ENCODE measurements at regions not wholly inside any gene's neighbourhood (a gene's known extent, or its start where the extent isn't known, plus 50 kb on each side); places are given as distances from the start of the nearest gene placed in this dataset.

DNA sequence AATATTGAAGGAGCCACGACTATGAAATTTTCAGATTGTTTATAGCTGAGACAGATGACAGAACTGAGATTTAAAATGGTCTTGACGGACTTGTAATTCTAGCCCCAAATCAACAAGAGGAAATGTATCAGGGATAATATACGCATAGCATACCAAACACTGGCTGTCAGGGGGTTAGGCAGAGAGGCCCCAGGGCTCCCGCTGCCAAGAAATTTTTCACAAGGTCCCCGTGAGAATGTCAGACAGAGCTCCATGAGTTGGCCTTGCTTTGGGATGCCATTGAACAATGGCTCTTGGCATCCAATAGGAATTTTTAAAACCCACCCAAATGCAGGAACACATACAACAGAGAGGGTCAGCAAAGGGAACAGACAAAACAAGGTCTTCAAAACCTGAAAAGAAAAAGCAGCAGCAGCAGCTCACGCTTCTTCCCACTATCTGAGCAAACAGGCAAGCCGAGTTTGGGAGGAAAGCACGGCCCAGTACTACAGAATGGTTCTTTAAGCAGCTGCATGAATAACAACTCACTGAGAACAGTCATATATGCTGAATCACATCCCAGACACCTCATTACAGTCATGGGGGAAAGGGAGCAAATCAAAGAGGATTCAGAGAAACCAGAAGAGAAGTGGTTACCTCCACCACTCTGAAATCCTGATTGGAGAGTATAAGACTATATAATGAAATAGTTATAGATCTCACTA, 445.6 kb downstream of the RND3 start:
- no peak for ATAC-seq
- Histone ChIP-seq H3K9me3 (replicated peaks; ENCODE audit: control insufficient read depth, insufficient read depth, low read depth, low read length) (no peaks in the 10 kb centered on the region), H3K27ac (ENCODE audit: extremely low read depth, low read depth, low read length) (no peak overlapping the region), H3K36me3 (ENCODE audit: control insufficient read depth, insufficient read depth, low read length) (no peaks in the 10 kb centered on the region), H3K27me3 (ENCODE audit: control insufficient read depth in 2 of 2, insufficient read depth in 2 of 2, low read length in 2 of 2) (no peaks in the 10 kb centered on the region), H3K4me3 (no peak overlapping the region), H3K9ac (ENCODE audit: insufficient read depth in 1 of 2, low read depth in 2 of 2, low read length in 2 of 2) (no peak overlapping the region), H2AFZ (ENCODE audit: low read depth, low read length) (no peak overlapping the region), H3K4me2 (ENCODE audit: insufficient read depth, low read length) (no peak overlapping the region), H3K4me1 (replicated peaks in 1 of 2; ENCODE audit: control insufficient read depth in 2 of 2, insufficient read depth in 2 of 2, low read length in 2 of 2) (no peaks in the 10 kb centered on the region), H4K20me1 (replicated peaks; ENCODE audit: control insufficient read depth, insufficient read depth, low read length) (no peaks in the 10 kb centered on the region), H3K79me2 (ENCODE audit: control insufficient read depth, insufficient read depth, low read length) (no peaks in the 10 kb centered on the region), H3K9me1 (ENCODE audit: control insufficient read depth, insufficient read depth, low read length) (no peaks in the 10 kb centered on the region)
- CTCF ChIA-PET (ENCODE audit: low intra/inter-chr PET ratio): no interaction called here
- no peak for DNase-seq (ENCODE audit: extremely low read depth in 1 of 4, low spot score in 3 of 4)
- intact Hi-C loops (cut with micrococcal nuclease) (no loop called here), in situ Hi-C loops (cut with MboI) (no loop called here)
- WGBS (ENCODE audit: insufficient coverage, low coverage, missing lambda C conversion rate): 0% methylated on average over 8 of the region's 8 CpGs
- no TSS peak for BruUV-seq (replicated peaks)
- POLR2A ChIA-PET: no interaction called here
- TF ChIP-seq ZNF232 (CRISPR knock-in tag; IDR thresholded peaks at IDR 0.05): no peak
- no peak for TF ChIP-seq ARID1B (IDR thresholded peaks at IDR 0.05)
- TF ChIP-seq CXXC5 (CRISPR knock-in tag; IDR thresholded peaks at IDR 0.05): no peak
- no peak for TF ChIP-seq KLF13 (tag; IDR thresholded peaks at IDR 0.05; ENCODE audit: borderline replicate concordance, low read depth)
- TF ChIP-seq ZNF644 (tag; IDR thresholded peaks at IDR 0.05; ENCODE audit: low read depth): no peak
- no peak for TF ChIP-seq MCM7 (IDR thresholded peaks at IDR 0.05)
- TF ChIP-seq CREB1 (IDR thresholded peaks at IDR 0.05): no peak
- no peak for TF ChIP-seq CREB1 (CRISPR knock-in tag; IDR thresholded peaks at IDR 0.05)
- TF ChIP-seq, protein P1, sequence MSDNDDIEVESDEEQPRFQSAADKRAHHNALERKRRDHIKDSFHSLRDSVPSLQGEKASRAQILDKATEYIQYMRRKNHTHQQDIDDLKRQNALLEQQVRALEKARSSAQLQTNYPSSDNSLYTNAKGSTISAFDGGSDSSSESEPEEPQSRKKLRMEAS (CRISPR knock-in tag; IDR thresholded peaks at IDR 0.05): no peak
- no peak for TF ChIP-seq SMAD4 (CRISPR knock-in tag; conservative IDR thresholded peaks at IDR 0.05)
- TF ChIP-seq E2F3 (CRISPR knock-in tag; IDR thresholded peaks at IDR 0.05): no peak
- TF ChIP-seq ZNF408 (CRISPR knock-in tag; IDR thresholded peaks at IDR 0.05; ENCODE audit: low read depth): no peak
- TF ChIP-seq ZSCAN29 (IDR thresholded peaks at IDR 0.05): no peak
- no peak for TF ChIP-seq EP300 (IDR thresholded peaks at IDR 0.05; ENCODE audit: low read length)
- no peak for TF ChIP-seq MAFK (IDR thresholded peaks at IDR 0.05; ENCODE audit: low read length)
- no peak for TF ChIP-seq HIVEP1 (CRISPR knock-in tag; IDR thresholded peaks at IDR 0.05)
- no peak for TF ChIP-seq ZNF586 (CRISPR knock-in tag; conservative IDR thresholded peaks at IDR 0.05)
- TF ChIP-seq, protein P2, sequence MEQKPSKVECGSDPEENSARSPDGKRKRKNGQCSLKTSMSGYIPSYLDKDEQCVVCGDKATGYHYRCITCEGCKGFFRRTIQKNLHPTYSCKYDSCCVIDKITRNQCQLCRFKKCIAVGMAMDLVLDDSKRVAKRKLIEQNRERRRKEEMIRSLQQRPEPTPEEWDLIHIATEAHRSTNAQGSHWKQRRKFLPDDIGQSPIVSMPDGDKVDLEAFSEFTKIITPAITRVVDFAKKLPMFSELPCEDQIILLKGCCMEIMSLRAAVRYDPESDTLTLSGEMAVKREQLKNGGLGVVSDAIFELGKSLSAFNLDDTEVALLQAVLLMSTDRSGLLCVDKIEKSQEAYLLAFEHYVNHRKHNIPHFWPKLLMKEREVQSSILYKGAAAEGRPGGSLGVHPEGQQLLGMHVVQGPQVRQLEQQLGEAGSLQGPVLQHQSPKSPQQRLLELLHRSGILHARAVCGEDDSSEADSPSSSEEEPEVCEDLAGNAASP (IDR thresholded peaks at IDR 0.05): no peak
- TF ChIP-seq, protein P3, sequence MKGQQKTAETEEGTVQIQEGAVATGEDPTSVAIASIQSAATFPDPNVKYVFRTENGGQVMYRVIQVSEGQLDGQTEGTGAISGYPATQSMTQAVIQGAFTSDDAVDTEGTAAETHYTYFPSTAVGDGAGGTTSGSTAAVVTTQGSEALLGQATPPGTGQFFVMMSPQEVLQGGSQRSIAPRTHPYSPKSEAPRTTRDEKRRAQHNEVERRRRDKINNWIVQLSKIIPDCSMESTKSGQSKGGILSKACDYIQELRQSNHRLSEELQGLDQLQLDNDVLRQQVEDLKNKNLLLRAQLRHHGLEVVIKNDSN (CRISPR knock-in tag; IDR thresholded peaks at IDR 0.05): no peak
- TF ChIP-seq NR2F6 (CRISPR knock-in tag; IDR thresholded peaks at IDR 0.05): no peak
- no peak for FAIRE-seq

Measured in K562 (cell line).